ENCODE measurements at regions not wholly inside any gene's neighbourhood (a gene's known extent, or its start where the extent isn't known, plus 50 kb on each side); places are given as distances from the start of the nearest gene placed in this dataset.

GRCh38 chrX:96453139-96453538 lies 231.5 kb upstream of the DIAPH2 start:
- H3K27ac ChIP-seq: 0 out of 2 replicates have a peak overlapping the region, but pooled peaks have one; percentile 25
- TF ChIP-seq ZFX (IDR thresholded peaks at IDR 0.05; ENCODE audit: borderline replicate concordance): no peak
- no peak for TF ChIP-seq CTCF (IDR thresholded peaks at IDR 0.05)

- no peak overlapping the region for H3K27ac ChIP-seq
- TF ChIP-seq CTCF (IDR thresholded peaks at IDR 0.05): no peak
- no peak for TF ChIP-seq ZFX (IDR thresholded peaks at IDR 0.05; ENCODE audit: borderline replicate concordance)
Measured at GRCh38 chrX:96455078-96455477, 229.6 kb upstream of the DIAPH2 start.

GRCh38 chrX:96464880-96465558 lies 219.6 kb upstream of the DIAPH2 start:
- TF ChIP-seq CTCF (IDR thresholded peaks at IDR 0.05): no peak
- no peak for TF ChIP-seq ZFX (IDR thresholded peaks at IDR 0.05; ENCODE audit: borderline replicate concordance)

GRCh38 chrX:96474029-96474740 lies 210.5 kb upstream of the DIAPH2 start:
- H3K27ac ChIP-seq: no peak overlapping the region
- TF ChIP-seq CTCF (IDR thresholded peaks at IDR 0.05) (no peak), ZFX (IDR thresholded peaks at IDR 0.05; ENCODE audit: borderline replicate concordance) (no peak)

More at GRCh38 chrX:96464880-96465558, 219.6 kb upstream of the DIAPH2 start:
- H3K27ac ChIP-seq: no peak overlapping the region

GRCh38 chrX:96474741-96475125 lies 209.9 kb upstream of the DIAPH2 start:
- H3K27ac ChIP-seq: no peak overlapping the region

GRCh38 chrX:96480081-96480480 lies 204.6 kb upstream of the DIAPH2 start:
- TF ChIP-seq CTCF (IDR thresholded peaks at IDR 0.05): no peak
- no peak for TF ChIP-seq ZFX (IDR thresholded peaks at IDR 0.05; ENCODE audit: borderline replicate concordance)
- no peak overlapping the region for H3K27ac ChIP-seq

More at GRCh38 chrX:96474741-96475125, 209.9 kb upstream of the DIAPH2 start:
- TF ChIP-seq CTCF (IDR thresholded peaks at IDR 0.05) (no peak), ZFX (IDR thresholded peaks at IDR 0.05; ENCODE audit: borderline replicate concordance) (no peak)

GRCh38 chrX:96481831-96482230 lies 202.8 kb upstream of the DIAPH2 start:
- TF ChIP-seq ZFX (IDR thresholded peaks at IDR 0.05; ENCODE audit: borderline replicate concordance) (no peak), CTCF (IDR thresholded peaks at IDR 0.05) (no peak)
- H3K27ac ChIP-seq: no peak overlapping the region

Measured in 22Rv1 (cell line).